ENCODE measurements at regions not wholly inside any gene's neighbourhood (a gene's known extent, or its start where the extent isn't known, plus 50 kb on each side); places are given as distances from the start of the nearest gene placed in this dataset.

DNA sequence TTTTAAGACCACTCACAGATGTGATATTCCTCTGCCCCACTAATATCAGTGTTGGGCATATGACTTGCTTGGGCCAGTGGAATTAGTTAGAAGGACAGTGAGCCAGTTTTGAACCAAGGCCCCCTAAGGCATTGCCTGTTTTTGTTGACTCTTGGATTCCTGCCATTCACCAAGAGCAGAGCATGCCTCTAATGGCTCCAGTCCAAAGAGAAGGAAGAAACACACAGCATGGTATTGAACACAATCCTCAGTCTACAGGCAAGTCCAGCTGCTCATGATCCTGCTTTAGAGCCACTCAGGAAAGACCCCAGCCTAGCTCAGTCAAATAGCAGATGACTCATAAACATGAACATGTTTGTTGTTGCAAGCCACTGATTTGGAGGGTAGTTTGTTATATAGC lies 1201.5 kb downstream of the BCL11B start:
- TF ChIP-seq ASH2L (IDR thresholded peaks at IDR 0.05; ENCODE audit: insufficient read length, low read depth, low read length) (no peak), ZFX (CRISPR knock-in tag; IDR thresholded peaks at IDR 0.05; ENCODE audit: low read depth) (no peak)

Measured in HepG2 (cell line).